ENCODE measurements at regions not wholly inside any gene's neighbourhood (a gene's known extent, or its start where the extent isn't known, plus 50 kb on each side); places are given as distances from the start of the nearest gene placed in this dataset.

DNA sequence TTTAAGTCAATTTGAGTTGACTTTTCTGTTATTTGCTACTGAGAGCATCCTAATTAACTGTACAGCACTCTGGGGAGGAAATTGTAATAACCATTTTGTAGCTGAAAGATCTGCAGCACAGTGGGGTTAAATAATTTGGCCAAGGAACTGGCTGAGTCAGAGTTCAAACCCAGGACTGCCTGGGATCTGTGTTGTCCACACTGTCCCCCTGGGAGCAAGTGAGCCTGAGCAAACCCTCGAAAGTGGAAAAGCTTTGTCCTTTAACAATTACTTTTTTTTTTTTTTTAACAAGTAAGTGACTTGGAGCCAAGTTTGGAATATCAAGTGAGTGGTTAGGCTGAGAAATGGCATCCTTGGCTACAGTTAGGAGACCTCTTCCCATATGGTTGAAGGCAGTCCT lies 247.2 kb upstream of the CCDC196 start:
- TF ChIP-seq, protein P1, sequence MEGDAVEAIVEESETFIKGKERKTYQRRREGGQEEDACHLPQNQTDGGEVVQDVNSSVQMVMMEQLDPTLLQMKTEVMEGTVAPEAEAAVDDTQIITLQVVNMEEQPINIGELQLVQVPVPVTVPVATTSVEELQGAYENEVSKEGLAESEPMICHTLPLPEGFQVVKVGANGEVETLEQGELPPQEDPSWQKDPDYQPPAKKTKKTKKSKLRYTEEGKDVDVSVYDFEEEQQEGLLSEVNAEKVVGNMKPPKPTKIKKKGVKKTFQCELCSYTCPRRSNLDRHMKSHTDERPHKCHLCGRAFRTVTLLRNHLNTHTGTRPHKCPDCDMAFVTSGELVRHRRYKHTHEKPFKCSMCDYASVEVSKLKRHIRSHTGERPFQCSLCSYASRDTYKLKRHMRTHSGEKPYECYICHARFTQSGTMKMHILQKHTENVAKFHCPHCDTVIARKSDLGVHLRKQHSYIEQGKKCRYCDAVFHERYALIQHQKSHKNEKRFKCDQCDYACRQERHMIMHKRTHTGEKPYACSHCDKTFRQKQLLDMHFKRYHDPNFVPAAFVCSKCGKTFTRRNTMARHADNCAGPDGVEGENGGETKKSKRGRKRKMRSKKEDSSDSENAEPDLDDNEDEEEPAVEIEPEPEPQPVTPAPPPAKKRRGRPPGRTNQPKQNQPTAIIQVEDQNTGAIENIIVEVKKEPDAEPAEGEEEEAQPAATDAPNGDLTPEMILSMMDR (IDR thresholded peaks at IDR 0.05; ENCODE audit: insufficient read depth, low read length, poor library complexity, severe bottlenecking), result no peak
- TF ChIP-seq EZH2phosphoT487 (conservative IDR thresholded peaks at IDR 0.05; ENCODE audit: low read length), result no peak

Measured in SU-DHL-6 (cell line).